GM23248 (cell line): ENCODE measurements at regions not wholly inside any gene's neighbourhood (a gene's known extent, or its start where the extent isn't known, plus 50 kb on each side); places are given as distances from the start of the nearest gene placed in this dataset.

Experiments
- EZH2 ChIP-seq: fragments of 200-600 bp; sonication (generic); IDR thresholded peaks from 2 replicates; pipeline ENCODE4 v1.6.1; 2018; ENCODE audit warnings: antibody characterized with exemption, mild to moderate bottlenecking; ENCODE audit not compliant: insufficient read depth, poor library complexity, severe bottlenecking
- EZH2phosphoT487 ChIP-seq: fragments of 200-600 bp; sonication (generic); IDR thresholded peaks from 2 replicates; pipeline ENCODE4 v1.6.1; 2018; ENCODE audit warnings: antibody characterized with exemption, moderate library complexity, mild to moderate bottlenecking, low read depth; ENCODE audit not compliant: insufficient read depth

DNA sequence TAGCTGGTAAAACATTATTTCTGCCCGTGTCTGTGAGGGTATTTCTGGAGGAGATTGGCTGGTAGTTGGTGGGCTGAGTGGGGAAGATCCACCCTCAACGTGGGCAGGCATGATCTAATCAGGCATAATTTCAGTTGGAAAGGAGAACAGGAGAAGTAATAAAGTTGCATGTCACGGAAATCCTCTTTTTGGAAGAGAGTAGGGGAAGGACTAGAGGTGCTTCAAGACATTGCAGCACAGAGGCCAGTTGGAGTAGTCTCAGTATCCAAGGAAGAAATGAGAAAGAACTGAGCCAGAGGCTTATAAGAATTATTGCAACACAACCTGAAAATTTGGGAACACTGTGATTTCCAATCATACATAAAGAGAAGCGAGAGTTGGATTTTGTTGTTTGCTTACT lies 1155.1 kb downstream of the FAM181B start:
- TF ChIP-seq EZH2 = no peak
- TF ChIP-seq EZH2phosphoT487 = no peak
